ENCODE measurements at regions not wholly inside any gene's neighbourhood (a gene's known extent, or its start where the extent isn't known, plus 50 kb on each side); places are given as distances from the start of the nearest gene placed in this dataset.

DNA sequence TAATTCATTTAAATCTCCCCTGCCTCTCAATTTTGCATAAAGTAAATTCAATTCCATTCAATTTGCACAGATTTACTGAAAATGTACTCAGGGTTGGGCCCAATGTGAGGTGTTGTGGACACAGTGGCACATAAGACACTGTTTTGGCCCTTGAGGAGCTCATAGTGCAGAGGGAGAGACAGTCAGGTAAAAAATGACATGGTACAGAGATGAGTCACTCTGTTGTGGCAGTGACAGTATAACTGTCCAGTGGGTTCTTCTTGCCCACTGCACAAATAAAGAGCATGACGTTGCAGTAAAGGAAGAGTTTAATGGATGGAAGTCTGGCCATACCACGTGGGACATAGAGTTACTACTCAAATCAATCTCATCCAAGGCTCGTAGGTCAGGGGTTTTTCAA is 400.3 kb upstream of the TRIB2 start:
- no peak for DNase-seq (ENCODE audit: low read depth)
- TF ChIP-seq, protein P1, sequence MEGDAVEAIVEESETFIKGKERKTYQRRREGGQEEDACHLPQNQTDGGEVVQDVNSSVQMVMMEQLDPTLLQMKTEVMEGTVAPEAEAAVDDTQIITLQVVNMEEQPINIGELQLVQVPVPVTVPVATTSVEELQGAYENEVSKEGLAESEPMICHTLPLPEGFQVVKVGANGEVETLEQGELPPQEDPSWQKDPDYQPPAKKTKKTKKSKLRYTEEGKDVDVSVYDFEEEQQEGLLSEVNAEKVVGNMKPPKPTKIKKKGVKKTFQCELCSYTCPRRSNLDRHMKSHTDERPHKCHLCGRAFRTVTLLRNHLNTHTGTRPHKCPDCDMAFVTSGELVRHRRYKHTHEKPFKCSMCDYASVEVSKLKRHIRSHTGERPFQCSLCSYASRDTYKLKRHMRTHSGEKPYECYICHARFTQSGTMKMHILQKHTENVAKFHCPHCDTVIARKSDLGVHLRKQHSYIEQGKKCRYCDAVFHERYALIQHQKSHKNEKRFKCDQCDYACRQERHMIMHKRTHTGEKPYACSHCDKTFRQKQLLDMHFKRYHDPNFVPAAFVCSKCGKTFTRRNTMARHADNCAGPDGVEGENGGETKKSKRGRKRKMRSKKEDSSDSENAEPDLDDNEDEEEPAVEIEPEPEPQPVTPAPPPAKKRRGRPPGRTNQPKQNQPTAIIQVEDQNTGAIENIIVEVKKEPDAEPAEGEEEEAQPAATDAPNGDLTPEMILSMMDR (conservative IDR thresholded peaks at IDR 0.05; ENCODE audit: low read depth, low read length): no peak
- H3K4me3 ChIP-seq (ENCODE audit: low read depth, low read length): no peak overlapping the region

DNA sequence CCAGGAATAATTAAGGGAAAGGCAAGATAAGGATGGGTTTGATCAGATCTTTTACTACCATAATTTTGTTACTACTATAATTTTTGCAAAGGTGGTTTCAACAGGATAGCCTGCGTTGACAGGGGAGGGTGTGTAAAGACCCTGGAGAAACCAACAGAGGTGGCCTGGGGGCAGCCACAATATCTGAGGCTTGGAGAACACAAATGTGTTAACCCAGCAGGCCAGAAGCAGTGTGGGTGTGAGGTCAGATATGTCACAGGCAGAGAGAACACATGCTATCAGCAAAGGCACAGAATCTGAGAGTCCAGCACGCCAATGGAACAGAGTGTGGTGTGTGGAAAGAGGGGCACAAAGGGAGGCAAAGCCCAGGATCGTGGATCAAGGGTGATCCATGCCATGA is 399.4 kb upstream of the TRIB2 start:
- TF ChIP-seq, protein P1 (conservative IDR thresholded peaks at IDR 0.05; ENCODE audit: low read depth, low read length): no peak
- no peak overlapping the region for H3K4me3 ChIP-seq (ENCODE audit: low read depth, low read length)
- no peak for DNase-seq (ENCODE audit: low read depth)

DNA sequence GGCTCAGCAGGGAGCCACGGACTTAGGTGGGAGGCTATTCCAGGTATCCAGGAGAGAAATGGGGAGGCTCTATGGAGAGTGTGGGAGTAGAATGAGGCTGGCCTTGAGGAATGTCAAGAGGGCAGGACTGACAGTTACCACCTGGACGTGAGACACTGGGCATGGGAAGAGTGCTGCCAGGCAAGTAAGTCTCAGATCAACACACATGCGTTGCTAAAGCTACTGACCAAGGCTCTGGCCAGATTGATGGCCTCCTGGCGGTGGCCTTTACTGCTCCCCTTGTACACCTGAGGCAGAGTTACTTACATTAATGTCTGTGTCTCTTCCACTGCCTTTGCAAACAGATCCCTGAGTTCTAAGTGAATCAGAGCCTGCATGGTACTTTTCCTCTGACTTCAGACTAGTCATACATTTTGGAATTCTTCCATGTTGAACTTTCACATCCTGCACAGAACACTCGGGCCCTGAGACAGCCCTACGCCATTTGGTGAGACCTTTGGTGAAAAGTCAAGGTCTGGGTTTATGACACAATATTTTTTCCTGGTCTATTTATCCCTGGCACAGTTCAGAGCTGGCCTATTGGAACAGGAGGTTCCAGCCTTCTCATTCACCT is 398.8 kb upstream of the TRIB2 start:
- no peak overlapping the region for H3K4me3 ChIP-seq (ENCODE audit: low read depth, low read length)
- DNase-seq (ENCODE audit: low read depth): peak; percentile 91
- TF ChIP-seq, protein P1 (conservative IDR thresholded peaks at IDR 0.05; ENCODE audit: low read depth, low read length): no peak

DNA sequence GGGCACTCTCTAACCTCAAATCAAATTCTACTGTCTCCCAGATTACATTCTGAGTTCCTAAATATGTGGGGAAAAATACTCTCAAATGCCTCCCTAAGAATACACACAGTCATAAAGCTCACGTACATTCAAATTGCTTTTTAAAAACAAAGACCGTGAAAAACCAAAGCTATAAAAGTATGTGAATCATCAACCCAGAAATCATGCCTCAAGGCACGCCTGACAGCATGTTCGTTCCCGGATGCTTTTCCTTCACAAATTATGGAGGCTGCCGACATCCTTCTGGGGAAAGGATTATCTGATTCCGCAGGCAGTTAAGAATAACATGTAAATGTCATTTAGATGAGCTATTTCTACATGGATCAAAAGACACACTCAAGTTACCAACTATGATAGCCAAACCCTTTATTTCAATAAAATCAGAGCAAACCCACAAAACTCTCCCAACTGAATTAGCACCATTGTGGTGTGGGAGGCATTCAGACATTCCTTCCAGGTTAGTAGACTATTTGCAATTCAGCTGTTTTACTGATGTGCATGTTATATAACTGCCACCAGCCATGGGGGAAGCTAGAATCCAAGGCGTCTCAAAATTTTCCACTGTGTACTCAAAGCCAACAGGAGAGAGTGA is 398.2 kb upstream of the TRIB2 start:
- no peak overlapping the region for H3K4me3 ChIP-seq (ENCODE audit: low read depth, low read length)
- peak; percentile 43 for DNase-seq (ENCODE audit: low read depth)

DNA sequence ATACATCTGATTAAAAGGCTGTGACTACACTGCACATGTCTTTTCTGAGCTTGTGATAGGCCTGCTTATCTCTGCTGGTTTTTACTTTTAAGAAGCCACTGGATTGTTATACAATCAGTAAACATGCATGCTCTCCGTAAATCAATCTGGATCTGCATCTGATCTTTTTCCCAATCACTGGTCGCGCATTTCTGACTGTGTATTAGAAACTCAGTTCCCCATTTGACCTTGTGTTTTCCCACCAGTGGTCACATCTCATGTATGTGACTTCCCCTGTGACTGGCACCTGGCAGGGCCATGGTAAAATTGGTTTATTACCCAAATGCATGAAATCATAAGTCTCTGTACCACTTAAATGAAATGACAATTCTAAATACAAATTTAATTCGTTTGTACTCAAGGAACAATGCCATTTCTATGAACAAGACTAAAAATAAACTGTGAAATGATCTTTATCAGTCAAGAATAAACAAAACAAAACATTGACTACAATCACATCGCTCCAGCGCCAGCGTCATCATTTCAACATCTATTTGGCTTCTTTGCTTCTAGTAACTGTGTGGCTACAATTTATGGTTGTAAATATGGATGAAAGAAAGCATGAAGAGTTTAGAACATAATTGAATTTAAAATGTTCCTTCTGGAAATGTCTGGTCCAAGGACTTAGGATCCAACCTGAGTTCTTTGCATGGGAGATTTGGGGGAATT is 396.6 kb upstream of the TRIB2 start:
- H3K4me3 ChIP-seq (ENCODE audit: low read depth, low read length): no peak overlapping the region
- DNase-seq (ENCODE audit: low read depth): peak; percentile 25
- TF ChIP-seq, protein P1 (conservative IDR thresholded peaks at IDR 0.05; ENCODE audit: low read depth, low read length): no peak

More for the DNA sequence above, 398.2 kb upstream of the TRIB2 start:
- TF ChIP-seq, protein P1 (conservative IDR thresholded peaks at IDR 0.05; ENCODE audit: low read depth, low read length): no peak

DNA sequence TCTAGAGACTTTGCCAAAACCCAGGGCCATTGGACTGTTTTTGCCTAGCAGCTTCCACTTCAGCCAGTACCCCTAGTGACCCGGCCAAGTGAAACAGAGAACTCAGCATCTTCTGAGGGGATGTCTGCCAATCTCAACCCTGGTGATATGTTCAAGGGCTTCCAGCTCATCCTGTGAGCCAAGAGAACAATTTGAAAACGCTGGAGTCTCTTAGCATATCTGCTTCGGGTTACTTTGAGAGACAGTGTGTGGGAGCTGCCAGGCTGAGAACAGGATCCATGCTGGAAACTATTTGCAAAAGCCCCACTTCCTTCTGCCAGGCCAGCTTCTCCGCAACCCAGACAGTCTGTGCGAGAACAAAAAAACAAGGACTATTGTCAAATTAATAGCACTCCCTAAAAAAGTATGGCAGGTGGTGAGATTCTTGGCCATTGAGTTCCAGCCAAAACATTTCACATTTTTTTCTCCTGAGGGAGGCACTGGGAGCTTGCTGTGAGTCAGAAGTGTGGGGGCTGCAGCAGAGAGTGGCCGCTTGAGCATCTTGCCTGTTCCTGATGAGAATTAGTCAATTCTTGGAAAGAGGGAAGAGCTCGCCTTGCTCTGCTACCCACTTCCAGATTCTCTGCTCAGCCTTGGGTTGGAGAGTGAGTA is 395.6 kb upstream of the TRIB2 start:
- H3K4me3 ChIP-seq (ENCODE audit: low read depth, low read length): no peak overlapping the region
- TF ChIP-seq, protein P1 (conservative IDR thresholded peaks at IDR 0.05; ENCODE audit: low read depth, low read length): peak; percentile 40
- peak; percentile 90 for DNase-seq (ENCODE audit: low read depth)

Data from choroid plexus epithelial cell (primary cell).